ENCODE measurements at regions not wholly inside any gene's neighbourhood (a gene's known extent, or its start where the extent isn't known, plus 50 kb on each side); places are given as distances from the start of the nearest gene placed in this dataset.

GRCh38 chr17:77872714-77873499 lies 85.6 kb upstream of the TNRC6C start:
- H3K4me3 ChIP-seq (ENCODE audit: low read depth, low read length): no peak overlapping the region
- DNase-seq (ENCODE audit: low read depth): no peak

GRCh38 chr17:77873500-77874302 lies 84.8 kb upstream of the TNRC6C start:
- no peak overlapping the region for H3K4me3 ChIP-seq (ENCODE audit: low read depth, low read length)
- no peak for DNase-seq (ENCODE audit: low read depth)

GRCh38 chr17:77874303-77875050 lies 84.0 kb upstream of the TNRC6C start:
- DNase-seq (ENCODE audit: low read depth): no peak
- no peak overlapping the region for H3K4me3 ChIP-seq (ENCODE audit: low read depth, low read length)

- no peak overlapping the region for H3K4me3 ChIP-seq (ENCODE audit: low read depth, low read length)
- no peak for DNase-seq (ENCODE audit: low read depth)
These were observed 83.3 kb upstream of the TNRC6C start for GRCh38 chr17:77875051-77875780.

- no peak overlapping the region for H3K4me3 ChIP-seq (ENCODE audit: low read depth, low read length)
- no peak for DNase-seq (ENCODE audit: low read depth)
These were observed 82.5 kb upstream of the TNRC6C start for GRCh38 chr17:77875881-77876509.

- H3K4me3 ChIP-seq (ENCODE audit: low read depth, low read length): no peak overlapping the region
- no peak for DNase-seq (ENCODE audit: low read depth)
These were observed 81.5 kb upstream of the TNRC6C start for GRCh38 chr17:77877036-77877435.

GRCh38 chr17:77877646-77878355 lies 80.7 kb upstream of the TNRC6C start:
- no peak overlapping the region for H3K4me3 ChIP-seq (ENCODE audit: low read depth, low read length)
- DNase-seq (ENCODE audit: low read depth): no peak

- no peak overlapping the region for H3K4me3 ChIP-seq (ENCODE audit: low read depth, low read length)
- DNase-seq (ENCODE audit: low read depth): no peak
These were observed 79.1 kb upstream of the TNRC6C start for GRCh38 chr17:77879226-77879895.

GRCh38 chr17:77879896-77880280 lies 78.6 kb upstream of the TNRC6C start:
- no peak overlapping the region for H3K4me3 ChIP-seq (ENCODE audit: low read depth, low read length)
- DNase-seq (ENCODE audit: low read depth): no peak

GRCh38 chr17:77880711-77881450 lies 77.6 kb upstream of the TNRC6C start:
- no peak for DNase-seq (ENCODE audit: low read depth)
- H3K4me3 ChIP-seq (ENCODE audit: low read depth, low read length): no peak overlapping the region

GRCh38 chr17:77881545-77881944 lies 77.0 kb upstream of the TNRC6C start:
- no peak overlapping the region for H3K4me3 ChIP-seq (ENCODE audit: low read depth, low read length)
- DNase-seq (ENCODE audit: low read depth): peak; percentile 69

- H3K4me3 ChIP-seq (ENCODE audit: low read depth, low read length): no peak overlapping the region
These were observed 76.5 kb upstream of the TNRC6C start for GRCh38 chr17:77882040-77882439.

GRCh38 chr17:77882481-77883212 lies 75.9 kb upstream of the TNRC6C start:
- H3K4me3 ChIP-seq (ENCODE audit: low read depth, low read length): no peak overlapping the region
- peak; percentile 46 for DNase-seq (ENCODE audit: low read depth)

More at GRCh38 chr17:77882040-77882439, 76.5 kb upstream of the TNRC6C start:
- no peak for DNase-seq (ENCODE audit: low read depth)

- no peak for DNase-seq (ENCODE audit: low read depth)
- H3K4me3 ChIP-seq (ENCODE audit: low read depth, low read length): no peak overlapping the region
These were observed 75.3 kb upstream of the TNRC6C start for GRCh38 chr17:77883213-77883650.

GRCh38 chr17:77884019-77884418 lies 74.5 kb upstream of the TNRC6C start:
- no peak for DNase-seq (ENCODE audit: low read depth)
- H3K4me3 ChIP-seq (ENCODE audit: low read depth, low read length): no peak overlapping the region

- DNase-seq (ENCODE audit: low read depth): no peak
- H3K4me3 ChIP-seq (ENCODE audit: low read depth, low read length): no peak overlapping the region
These were observed 73.4 kb upstream of the TNRC6C start for GRCh38 chr17:77884967-77885641.

Data from skeletal muscle cell (primary cell).